Osteoblast (primary cell): ENCODE measurements at regions not wholly inside any gene's neighbourhood (a gene's known extent, or its start where the extent isn't known, plus 50 kb on each side); places are given as distances from the start of the nearest gene placed in this dataset. TPM values are rescaled to one million over a fixed set of nuclear protein-coding genes. Genes with fewer than 3 reads are reported as not detected.
"Not testable (repeated sequence)": the region's sequence is repeated elsewhere in the genome, so short reads cannot be mapped to it uniquely, and the experiment has no call there.

Experiments used
- DNase-seq: peaks from one replicate; pipeline ENCODE4 v3.0.0; 2011; ENCODE audit warnings: low spot score, mixed read lengths; ENCODE audit not compliant: insufficient read length; ENCODE audit errors: missing footprints
- H2AFZ ChIP-seq: 2 replicates; pipeline ENCODE4 v1.6.0; 2011; ENCODE audit warnings: mild to moderate bottlenecking, low read length
- H3K27ac ChIP-seq: 2 replicates; pipeline ENCODE4 v1.5.1; 2011; ENCODE audit warnings: mild to moderate bottlenecking, low read depth, low read length, moderate library complexity
- H3K27me3 ChIP-seq: 2 replicates; pipeline ENCODE4 v1.6.0; 2012; ENCODE audit warnings: mild to moderate bottlenecking, control low read depth, inconsistent platforms, low read length, moderate library complexity; ENCODE audit not compliant: insufficient read depth
- H3K36me3 ChIP-seq: 2 replicates; pipeline ENCODE4 v1.5.1; 2011; ENCODE audit warnings: mild to moderate bottlenecking, low read length, control low read depth, moderate library complexity; ENCODE audit not compliant: insufficient read depth
- H3K4me1 ChIP-seq: 2 replicates; pipeline ENCODE4 v1.5.1; 2011; ENCODE audit warnings: mild to moderate bottlenecking, low read length, control low read depth, moderate library complexity; ENCODE audit not compliant: insufficient read depth
- H3K4me2 ChIP-seq: 2 replicates; pipeline ENCODE4 v1.6.0; 2011; ENCODE audit warnings: mild to moderate bottlenecking, low read length; ENCODE audit not compliant: insufficient read depth
- H3K4me3 ChIP-seq: fragments of 200-600 bp; sonication (generic); 3 replicates; pipeline ENCODE4 v1.5.1; 2012; ENCODE audit warnings: mild to moderate bottlenecking, low read length, inconsistent platforms; ENCODE audit not compliant: insufficient read depth
- H3K79me2 ChIP-seq: 2 replicates; pipeline ENCODE4 v1.6.0; 2012; ENCODE audit warnings: mild to moderate bottlenecking, low read length, control low read depth, inconsistent platforms; ENCODE audit not compliant: insufficient read depth
- H3K9me3 ChIP-seq: 2 replicates; pipeline ENCODE4 v1.5.1; 2011; ENCODE audit warnings: low read depth, low read length, control low read depth
- H4K20me1 ChIP-seq: 2 replicates; pipeline ENCODE4 v1.6.0; 2012; ENCODE audit warnings: mild to moderate bottlenecking, low read length, control low read depth; ENCODE audit not compliant: insufficient read depth
- CTCF ChIP-seq: IDR thresholded peaks from 2 replicates; pipeline ENCODE4 v1.5.1; 2011; ENCODE audit warnings: mild to moderate bottlenecking, low read depth, low read length, moderate library complexity; ENCODE audit errors: extremely low read depth
- small RNA-seq: library from RNA; depleted of rRNA; stranded (forward); fragments of <200 nt; gene quantifications from one replicate; pipeline ENCODE3, GENCODE V24; 2012

GRCh38 chr10:113499806-113500205 lies 53.0 kb upstream of the HABP2 start:
- Histone ChIP-seq H3K4me1 (no peaks in the 10 kb centered on the region), H3K27ac (no peak overlapping the region), H3K4me2 (no peak overlapping the region), H3K9me3 (peaks cover 1% of the 10 kb centered on the region), H3K27me3 (peaks cover 9% of the 10 kb centered on the region), H4K20me1 (no peaks in the 10 kb centered on the region), H3K4me3 (no peak overlapping the region), H3K36me3 (no peaks in the 10 kb centered on the region), H3K79me2 (no peaks in the 10 kb centered on the region), H2AFZ (no peak overlapping the region)
- no peak for TF ChIP-seq CTCF
- no peak for DNase-seq

- not testable (repeated sequence) for H3K27me3 ChIP-seq
Observed at GRCh38 chr10:113501031-113501430, 51.8 kb upstream of the HABP2 start.

More at GRCh38 chr10:113501031-113501430, 51.8 kb upstream of the HABP2 start:
- not testable (repeated sequence) for H3K36me3 ChIP-seq, H3K27ac ChIP-seq, H3K4me1 ChIP-seq, DNase-seq, H4K20me1 ChIP-seq, H2AFZ ChIP-seq, H3K4me3 ChIP-seq, H3K9me3 ChIP-seq, H3K4me2 ChIP-seq, H3K79me2 ChIP-seq

Small RNA genes lying in the stretch of these regions (small RNA-seq; reads per million reads assigned to genes)
- not detected for gene RNU7-165P
